H1 (cell line): ENCODE measurements at regions not wholly inside any gene's neighbourhood (a gene's known extent, or its start where the extent isn't known, plus 50 kb on each side); places are given as distances from the start of the nearest gene placed in this dataset.

Source experiments
- CTCF ChIA-PET: fragments of 300-600 bp; sonication (Branson Sonifier 250); formaldehyde crosslinking; loops from one replicate; lab custom pipeline; 2021; ENCODE audit not compliant: partially characterized antibody; lab: Charles Lee
- POLR2A ChIA-PET: fragments of 300-600 bp; sonication (Branson Sonifier 250); formaldehyde crosslinking; loops from one replicate; lab custom pipeline; 2021; ENCODE audit warnings: inconsistent platforms; ENCODE audit not compliant: partially characterized antibody; lab: Charles Lee
- DNase-seq, 2 experiments: peaks; one replicate each; pipeline versions ENCODE4 v3.0.0 to v3.0.0-alpha.2; 2010 to 2022; ENCODE audit warnings: low spot score in 2 of 2, low read depth in 1 of 2, mixed read lengths in 1 of 2
- FAIRE-seq: peaks from 2 replicates; lab custom pipeline; 2011; peaks lifted over from hg19 to GRCh38; lab: Jason Lieb, UNC
- H2AFZ ChIP-seq: 2 replicates; pipeline ENCODE4 v1.8.1; 2012; ENCODE audit warnings: low read length, inconsistent platforms
- H2AK5ac ChIP-seq: 2 replicates; pipeline ENCODE4 v1.6.1; 2013; ENCODE audit warnings: low read depth, low read length
- H2BK120ac ChIP-seq: replicated peaks from 2 replicates; pipeline ENCODE3; 2013; ENCODE audit warnings: low read depth, low read length, inconsistent platforms
- H2BK12ac ChIP-seq: 2 replicates; pipeline ENCODE4 v1.6.1; 2013; ENCODE audit warnings: low read depth, low read length
- H2BK15ac ChIP-seq: 2 replicates; pipeline ENCODE4 v1.6.1; 2013; ENCODE audit warnings: low read length
- H2BK20ac ChIP-seq: 2 replicates; pipeline ENCODE4 v1.6.1; 2013; ENCODE audit warnings: low read length
- H2BK5ac ChIP-seq: 2 replicates; pipeline ENCODE4 v1.6.1; 2013; ENCODE audit warnings: low read depth, low read length
- H3K14ac ChIP-seq: 2 replicates; pipeline ENCODE4 v1.6.1; 2013; ENCODE audit warnings: inconsistent platforms; ENCODE audit not compliant: insufficient read length
- H3K18ac ChIP-seq: 2 replicates; pipeline ENCODE4 v1.6.1; 2013; ENCODE audit warnings: low read length; ENCODE audit errors: extremely low read depth
- H3K23ac ChIP-seq: 2 replicates; pipeline ENCODE4 v1.6.1; 2013; ENCODE audit warnings: inconsistent platforms; ENCODE audit not compliant: insufficient read length
- H3K23me2 ChIP-seq: 2 replicates; pipeline ENCODE4 v1.6.1; 2013; ENCODE audit warnings: low read depth, low read length
- H3K27ac ChIP-seq: 2 replicates; pipeline ENCODE4 v1.6.1; 2011; ENCODE audit warnings: low read depth, low read length, inconsistent platforms
- H3K27me3 ChIP-seq, 4 experiments: replicated peaks in 1 of 4; 1 replicate in 1 of 4; 2 replicates in 3 of 4; pipeline versions ENCODE4 v1.6.1 to v1.8.1; 2011 to 2013; ENCODE audit warnings: low read length in 3 of 4, mild to moderate bottlenecking in 3 of 4, inconsistent platforms in 2 of 4, mixed read lengths in 2 of 4, moderate library complexity in 1 of 4; ENCODE audit not compliant: control insufficient read depth in 3 of 4, insufficient read depth in 3 of 4; ENCODE audit errors: extremely low read depth in 1 of 4
- H3K36me3 ChIP-seq, 4 experiments: 2 replicates each; pipeline versions ENCODE4 v1.6.1 to v1.8.1; 2011 to 2013; ENCODE audit warnings: mild to moderate bottlenecking in 4 of 4, low read length in 3 of 4, moderate library complexity in 2 of 4, control low read depth in 1 of 4, inconsistent platforms in 1 of 4; ENCODE audit not compliant: insufficient read depth in 4 of 4, control insufficient read depth in 2 of 4
- H3K4ac ChIP-seq: replicated peaks from 2 replicates; pipeline ENCODE3; 2013; ENCODE audit warnings: low read length, low read depth, mixed read lengths, inconsistent platforms; ENCODE audit not compliant: insufficient read length
- H3K4me1 ChIP-seq, 4 experiments: replicated peaks in 1 of 4; 1 replicate in 1 of 4; 2 replicates in 3 of 4; pipeline versions ENCODE4 v1.6.1 to v1.8.1; 2011 to 2013; ENCODE audit warnings: low read length in 3 of 4, inconsistent platforms in 2 of 4, mixed read lengths in 1 of 4; ENCODE audit not compliant: insufficient read depth in 4 of 4, control insufficient read depth in 3 of 4
- H3K4me2 ChIP-seq, 2 experiments: 2 replicates each; pipeline versions ENCODE4 v1.6.1 to v1.8.1; 2011 to 2013; ENCODE audit warnings: low read depth in 2 of 2, low read length in 2 of 2, control low read depth in 1 of 2, inconsistent platforms in 1 of 2, mild to moderate bottlenecking in 1 of 2; ENCODE audit not compliant: insufficient read depth in 1 of 2
- H3K4me3 ChIP-seq, 4 experiments: fragments of 200-600, 300-600 bp in 1 of 4; sonication (generic), shearing (Covaris generic), sonication (Bioruptor Twin) in 1 of 4; 2 replicates each; pipeline versions ENCODE4 v1.5.1 to v1.8.1; 2011 to 2016; ENCODE audit warnings: low read length in 4 of 4, low read depth in 3 of 4, control low read depth in 2 of 4, inconsistent platforms in 2 of 4, mild to moderate bottlenecking in 2 of 4, mixed read lengths in 1 of 4, moderate library complexity in 1 of 4; ENCODE audit not compliant: insufficient read depth in 2 of 4; ENCODE audit errors: extremely low read depth in 1 of 4
- H3K56ac ChIP-seq: replicated peaks from 2 replicates; pipeline ENCODE3; 2013; ENCODE audit warnings: low read depth, mild to moderate bottlenecking, mixed read lengths, low read length, inconsistent platforms; ENCODE audit not compliant: insufficient read length
- H3K79me1 ChIP-seq: 2 replicates; pipeline ENCODE4 v1.6.1; 2013; ENCODE audit warnings: low read depth, low read length, control low read depth
- H3K79me2 ChIP-seq, 2 experiments: 2 replicates each; pipeline versions ENCODE4 v1.6.1 to v1.8.1; 2012 to 2013; ENCODE audit warnings: low read length in 2 of 2, mild to moderate bottlenecking in 2 of 2, inconsistent platforms in 1 of 2; ENCODE audit not compliant: insufficient read depth in 2 of 2, control insufficient read depth in 1 of 2
- H3K9ac ChIP-seq, 4 experiments: replicated peaks in 1 of 4; 1 replicate in 1 of 4; 2 replicates in 3 of 4; pipeline versions ENCODE4 v1.6.1 to v1.8.1; 2011 to 2013; ENCODE audit warnings: low read depth in 3 of 4, low read length in 3 of 4, control low read depth in 2 of 4, mild to moderate bottlenecking in 2 of 4, moderate library complexity in 2 of 4, inconsistent platforms in 1 of 4; ENCODE audit errors: extremely low read depth in 1 of 4
- H3K9me3 ChIP-seq, 2 experiments: 2 replicates each; pipeline versions ENCODE4 v1.6.1 to v1.8.1; 2012 to 2013; ENCODE audit warnings: mild to moderate bottlenecking in 2 of 2, moderate library complexity in 2 of 2, control low read depth in 1 of 2, inconsistent platforms in 1 of 2, low read depth in 1 of 2, low read length in 1 of 2, mixed read lengths in 1 of 2; ENCODE audit not compliant: insufficient read depth in 2 of 2
- H4K20me1 ChIP-seq, 2 experiments: replicated peaks in 1 of 2; 2 replicates each; pipeline versions ENCODE3 to v1.8.1; 2011 to 2013; ENCODE audit warnings: inconsistent platforms in 2 of 2, low read length in 2 of 2, mild to moderate bottlenecking in 1 of 2; ENCODE audit not compliant: insufficient read depth in 2 of 2, control insufficient read depth in 1 of 2
- H4K5ac ChIP-seq: 2 replicates; pipeline ENCODE4 v1.6.1; 2013; ENCODE audit warnings: low read length, low read depth, mixed read lengths, inconsistent platforms; ENCODE audit not compliant: insufficient read length
- H4K8ac ChIP-seq: 2 replicates; pipeline ENCODE4 v1.8.0; 2013; ENCODE audit warnings: mild to moderate bottlenecking, moderate library complexity, low read length, inconsistent platforms; ENCODE audit not compliant: insufficient read depth; ENCODE audit errors: extremely low read depth
- H4K91ac ChIP-seq: replicated peaks from 2 replicates; pipeline ENCODE3; 2013; ENCODE audit warnings: low read length, mixed read lengths, inconsistent platforms; ENCODE audit not compliant: insufficient read length
- CEBPB ChIP-seq: IDR thresholded peaks from 2 replicates; pipeline ENCODE4 v1.6.1; 2012; ENCODE audit warnings: low read depth, low read length
- CHD1 ChIP-seq: IDR thresholded peaks from 2 replicates; pipeline ENCODE4 v1.6.1; 2012; ENCODE audit warnings: low read depth, low read length, improper control_type of control experiment
- EZH2 ChIP-seq: fragments of 200-600 bp; sonication (generic); IDR thresholded peaks from 2 replicates; pipeline ENCODE4 v1.7.1; 2012; ENCODE audit warnings: low read depth, mild to moderate bottlenecking, moderate library complexity, low read length, inconsistent platforms; ENCODE audit not compliant: severe bottlenecking
- KDM1A ChIP-seq: fragments of 200-600, 300-600 bp; sonication (generic); IDR thresholded peaks from 2 replicates; pipeline ENCODE4 v1.7.1; 2016; ENCODE audit warnings: mild to moderate bottlenecking, low read length, borderline replicate concordance
- MAX ChIP-seq: IDR thresholded peaks from 2 replicates; pipeline ENCODE4 v1.6.1; 2012; ENCODE audit warnings: inconsistent platforms
- PHF8 ChIP-seq: fragments of 200-600 bp; sonication (generic); conservative IDR thresholded peaks from 2 replicates; pipeline ENCODE4 v1.7.1; 2012; ENCODE audit warnings: low read depth, mild to moderate bottlenecking, inconsistent platforms, low read length, moderate library complexity
- POLR2AphosphoS5 ChIP-seq: IDR thresholded peaks from 2 replicates; pipeline ENCODE4 v1.6.1; 2011; ENCODE audit warnings: low read depth, low read length
- POU5F1 ChIP-seq: IDR thresholded peaks from 2 replicates; pipeline ENCODE4 v1.6.1; 2011; ENCODE audit warnings: low read depth, mild to moderate bottlenecking, low read length, moderate library complexity
- RAD21 ChIP-seq, 2 experiments: IDR thresholded peaks in 1 of 2; conservative IDR thresholded peaks in 1 of 2; 2 replicates each; pipeline ENCODE4 v1.6.1; 2011; ENCODE audit warnings: low read depth in 2 of 2, low read length in 2 of 2, improper control_type of control experiment in 1 of 2, inconsistent platforms in 1 of 2, mild to moderate bottlenecking in 1 of 2, moderate library complexity in 1 of 2
- RBBP5 ChIP-seq: IDR thresholded peaks from 2 replicates; pipeline ENCODE4 v1.7.1; 2012; ENCODE audit warnings: low read depth, mild to moderate bottlenecking, inconsistent platforms, low read length, moderate library complexity, borderline replicate concordance
- SAP30 ChIP-seq: fragments of 300-600 bp; sonication (generic); IDR thresholded peaks from 2 replicates; pipeline ENCODE4 v1.7.1; 2012; ENCODE audit warnings: low read length, moderate library complexity, mild to moderate bottlenecking, inconsistent platforms; ENCODE audit not compliant: insufficient read depth, insufficient replicate concordance
- TAF1 ChIP-seq: IDR thresholded peaks from 2 replicates; pipeline ENCODE4 v1.6.1; 2011; ENCODE audit warnings: mild to moderate bottlenecking, low read depth, low read length
- TAF7 ChIP-seq: optimal IDR thresholded peaks from 2 replicates; pipeline ENCODE3; 2011; ENCODE audit warnings: low read depth, mild to moderate bottlenecking, inconsistent platforms, low read length, moderate library complexity, borderline replicate concordance
- WGBS, 2 experiments: shearing (Covaris generic) in 1 of 2; methylation state at CpG; one replicate each; pipeline versions ENCODE4 v1.1.6 to v1.1.7; 2013 to 2015; ENCODE audit warnings: low lambda C conversion rate in 2 of 2, mixed read lengths in 2 of 2, inconsistent platforms in 1 of 2, low coverage in 1 of 2, missing lambda C conversion rate in 1 of 2; ENCODE audit not compliant: insufficient replicate concordance in 2 of 2, insufficient coverage in 1 of 2, insufficient read length in 1 of 2; ENCODE audit errors: extremely low coverage in 1 of 2, missing lambda C conversion rate in 1 of 2; 5-methylcytosine and 5-hydroxymethylcytosine counted together

- Histone ChIP-seq H4K20me1 (no peaks in the 10 kb centered on the region), H3K4me1 (no peaks in the 10 kb centered on the region), H2BK15ac (no peak overlapping the region), H3K4me2 (no peak overlapping the region), H2BK12ac (no peak overlapping the region), H3K27ac (no peak overlapping the region), H3K79me1 (no peaks in the 10 kb centered on the region), H2AK5ac (no peak overlapping the region), H3K23ac (no peak overlapping the region), H2BK5ac (no peak overlapping the region), H3K9ac (no peak overlapping the region), H3K4ac (no peak overlapping the region), H4K5ac (no peak overlapping the region), H2BK20ac (no peak overlapping the region), H2AFZ (no peak overlapping the region), H4K91ac (no peak overlapping the region), H3K14ac (no peak overlapping the region), H3K36me3 (no peaks in the 10 kb centered on the region), H4K8ac (no peak overlapping the region), H2BK120ac (no peak overlapping the region), H3K27me3 (no peaks in the 10 kb centered on the region), H3K56ac (no peak overlapping the region), H3K4me3 (no peak overlapping the region), H3K9me3 (no peaks in the 10 kb centered on the region), H3K23me2 (no peaks in the 10 kb centered on the region; the same call in 1 of the 2 replicates), H3K18ac (no peak overlapping the region), H3K79me2 (no peaks in the 10 kb centered on the region)
- DNase-seq (no peak), FAIRE-seq (no peak)
- CTCF ChIA-PET: no interaction called here
- POLR2A ChIA-PET: no interaction called here
- 90% methylated on average over 5 of the region's 5 CpGs; no CpG with 5 or more reads in 1 of the 2 experiments for WGBS, 2 experiments
- no peak for TF ChIP-seq TAF1
- TF ChIP-seq POU5F1: no peak
- TF ChIP-seq POLR2AphosphoS5: no peak
- no peak for TF ChIP-seq RAD21 (IDR thresholded peaks at IDR 0.05 in 1 of 2, conservative IDR thresholded peaks at IDR 0.05 in 1 of 2; ENCODE audit: low read depth in 2 of 2, low read length in 2 of 2)
- no peak for TF ChIP-seq KDM1A
- no peak for TF ChIP-seq RBBP5
- TF ChIP-seq SAP30: no peak
- no peak for TF ChIP-seq PHF8
- no peak for TF ChIP-seq CHD1
- TF ChIP-seq MAX: no peak
- no peak for TF ChIP-seq TAF7
- TF ChIP-seq CEBPB: no peak
- no peak for TF ChIP-seq EZH2
Measured at GRCh38 chr12:41962171-41962572, 182.5 kb downstream of the GXYLT1 start.
